K562 (cell line): ENCODE measurements at regions not wholly inside any gene's neighbourhood (a gene's known extent, or its start where the extent isn't known, plus 50 kb on each side); places are given as distances from the start of the nearest gene placed in this dataset.

ENCODE experiments used
- ATAC-seq: fragments of 200-7000 bp; cut with Tn5 transposase; 3 replicates; pipeline ENCODE4 v1.9.1; 2020; ENCODE audit warnings: moderate library complexity
- BruUV-seq: library from RNA; stranded (reverse); fragments of 400-500 nt; replicated peaks from 2 replicates; lab custom pipeline; 2021; lab: Mats Ljungman, UMichigan
- CTCF ChIA-PET: fragments of 300-600 bp; formaldehyde crosslinking; extraction: SDS; loops from one replicate; lab custom pipeline; 2021; ENCODE audit warnings: low intra/inter-chr PET ratio; lab: Yijun Ruan, JAX
- POLR2A ChIA-PET: fragments of 300-600, 350-650 bp; sonication (Branson Sonifier 250); formaldehyde crosslinking; extraction: SDS; loops from one replicate; lab custom pipeline; 2021; ENCODE audit warnings: antibody characterized with exemption, inconsistent platforms; lab: Yijun Ruan, JAX
- DNase-seq, 4 experiments: peaks; one replicate each; pipeline versions ENCODE4 v3.0.0 to v3.0.0-alpha.2; 2011 to 2018; ENCODE audit warnings: low spot score in 3 of 4, mixed read lengths in 3 of 4; ENCODE audit errors: extremely low read depth in 1 of 4
- FAIRE-seq: peaks from 2 replicates; lab custom pipeline; 2011; peaks lifted over from hg19 to GRCh38; lab: Jason Lieb, UNC
- H2AFZ ChIP-seq: 2 replicates; pipeline ENCODE4 v1.6.0; 2011; ENCODE audit warnings: low read depth, low read length, control low read depth, inconsistent platforms
- H3K27ac ChIP-seq: fragments of 200-600 bp; 3 replicates; pipeline ENCODE4 v1.8.0; 2011; ENCODE audit warnings: low read depth, mild to moderate bottlenecking, control low read depth, inconsistent platforms, low read length, moderate library complexity, mixed read lengths; ENCODE audit errors: extremely low read depth
- H3K27me3 ChIP-seq, 2 experiments: fragments of 300-600 bp in 1 of 2; 2 replicates in 1 of 2; 3 replicates in 1 of 2; pipeline versions ENCODE4 v1.6.0 to v1.8.0; 2011; ENCODE audit warnings: inconsistent platforms in 2 of 2, low read length in 2 of 2, mild to moderate bottlenecking in 1 of 2, mixed read lengths in 1 of 2, moderate library complexity in 1 of 2; ENCODE audit not compliant: control insufficient read depth in 2 of 2, insufficient read depth in 2 of 2
- H3K36me3 ChIP-seq: fragments of 300-600 bp; 3 replicates; pipeline ENCODE4 v1.8.0; 2011; ENCODE audit warnings: mild to moderate bottlenecking, low read length, inconsistent platforms; ENCODE audit not compliant: control insufficient read depth, insufficient read depth
- H3K4me1 ChIP-seq, 2 experiments: fragments of 200-600 bp in 1 of 2; replicated peaks in 1 of 2; 2 replicates in 1 of 2; 3 replicates in 1 of 2; pipeline versions ENCODE4 v1.5.1 to v1.8.0; 2011; ENCODE audit warnings: inconsistent platforms in 2 of 2, low read length in 2 of 2, mild to moderate bottlenecking in 1 of 2, mixed read lengths in 1 of 2, moderate library complexity in 1 of 2; ENCODE audit not compliant: control insufficient read depth in 2 of 2, insufficient read depth in 2 of 2
- H3K4me2 ChIP-seq: 2 replicates; pipeline ENCODE4 v1.6.1; 2011; ENCODE audit warnings: low read length, control low read depth, inconsistent platforms, mixed read lengths; ENCODE audit not compliant: insufficient read depth
- H3K4me3 ChIP-seq: fragments of 200-600 bp; sonication (generic), shearing (Covaris generic); 2 replicates; pipeline ENCODE4 v1.5.1; 2016; ENCODE audit warnings: control low read depth, inconsistent platforms
- H3K79me2 ChIP-seq: fragments of 200-600 bp; 3 replicates; pipeline ENCODE4 v1.8.0; 2011; ENCODE audit warnings: low read length, inconsistent platforms; ENCODE audit not compliant: control insufficient read depth, insufficient read depth
- H3K9ac ChIP-seq, 2 experiments: 2 replicates each; pipeline versions ENCODE4 v1.6.0 to v1.6.1; 2011; ENCODE audit warnings: low read depth in 2 of 2, low read length in 2 of 2, control low read depth in 1 of 2, inconsistent platforms in 1 of 2, mild to moderate bottlenecking in 1 of 2, mixed read lengths in 1 of 2; ENCODE audit not compliant: insufficient read depth in 1 of 2
- H3K9me1 ChIP-seq: one replicate; pipeline ENCODE4 v1.6.0; 2011; ENCODE audit warnings: inconsistent platforms, mild to moderate bottlenecking, low read length, moderate library complexity; ENCODE audit not compliant: control insufficient read depth, insufficient read depth
- H3K9me3 ChIP-seq: replicated peaks from 2 replicates; pipeline ENCODE4 v1.5.1; 2011; ENCODE audit warnings: low read depth, low read length, inconsistent platforms; ENCODE audit not compliant: control insufficient read depth, insufficient read depth
- H4K20me1 ChIP-seq: replicated peaks from 2 replicates; pipeline ENCODE4 v1.6.1; 2011; ENCODE audit warnings: low read length, inconsistent platforms, mixed read lengths; ENCODE audit not compliant: control insufficient read depth, insufficient read depth
- CHD4 ChIP-seq: fragments of 200-600 bp; sonication (generic); IDR thresholded peaks from 3 replicates; pipeline ENCODE4 v1.6.1; 2012; ENCODE audit warnings: low read depth, mild to moderate bottlenecking, mixed read lengths, low read length, inconsistent platforms; ENCODE audit not compliant: insufficient read depth, insufficient replicate concordance, poor library complexity, severe bottlenecking
- FOXM1 ChIP-seq, 2 experiments: fragments of 450-650 bp in 1 of 2; sonication (generic) in 1 of 2; formaldehyde crosslinking in 1 of 2; IDR thresholded peaks; 2 replicates each; pipeline versions ENCODE4 v1.6.1 to v1.9.0; 2017 to 2022; ENCODE audit warnings: low read depth in 2 of 2, mild to moderate bottlenecking in 2 of 2, missing genetic modification reagents in 1 of 2, moderate library complexity in 1 of 2
- GABPA ChIP-seq: fragments of 200-800 bp; sonication (Bioruptor generic); conservative IDR thresholded peaks from 2 replicates; pipeline ENCODE4 v1.6.1; 2016; ENCODE audit warnings: low read depth, missing genetic modification characterization, missing compliant biosample characterization
- HDAC3 ChIP-seq: fragments of 450-650 bp; IDR thresholded peaks from 2 replicates; pipeline ENCODE4 v1.6.1; 2018; ENCODE audit warnings: borderline replicate concordance, mild to moderate bottlenecking, moderate library complexity; ENCODE audit not compliant: partially characterized antibody
- HNRNPUL1 ChIP-seq: fragments of 200-400 bp; formaldehyde crosslinking; IDR thresholded peaks from 2 replicates; pipeline ENCODE4 v1.6.1; 2017; ENCODE audit warnings: low read length
- NUFIP1 ChIP-seq: fragments of 450-650 bp; IDR thresholded peaks from 2 replicates; pipeline ENCODE4 v1.6.1; 2018; ENCODE audit not compliant: partially characterized antibody
- PPARD ChIP-seq: fragments of 250-450 bp; sonication (Bioruptor Pico); IDR thresholded peaks from 2 replicates; pipeline ENCODE4 v1.8.0; 2022; ENCODE audit warnings: inconsistent platforms, mild to moderate bottlenecking, moderate library complexity
- ZBTB9 ChIP-seq: fragments of 450-650 bp; formaldehyde crosslinking; IDR thresholded peaks from 2 replicates; pipeline ENCODE4 v1.4.0; 2020; ENCODE audit warnings: mild to moderate bottlenecking, moderate library complexity
- ZHX1 ChIP-seq: fragments of 150-350 bp; conservative IDR thresholded peaks from 2 replicates; pipeline ENCODE4 v1.6.1; 2014; ENCODE audit warnings: low read length
- ZMIZ1 ChIP-seq, 2 experiments: fragments of 150-350 bp in 1 of 2; IDR thresholded peaks; 2 replicates each; pipeline ENCODE4 v1.6.1; 2012 to 2016; ENCODE audit warnings: low read depth in 2 of 2, low read length in 2 of 2, mild to moderate bottlenecking in 1 of 2, moderate library complexity in 1 of 2
- in situ Hi-C: fragments of 300-500 bp; cut with MboI; formaldehyde crosslinking; loops from 4 replicates; pipeline ENCODE4 v1.15.0; 2018; ENCODE audit warnings: inconsistent platforms, mixed read lengths
- intact Hi-C: fragments of 100-400 bp; cut with micrococcal nuclease; formaldehyde crosslinking; loops from 2 replicates; pipeline ENCODE4 v1.14.2; 2022

- H4K20me1 ChIP-seq, result no peaks in the 10 kb centered on the region
- in situ Hi-C loops, result no loop called here
- DNase-seq, result no peak
- H3K9me3 ChIP-seq, result no peaks in the 10 kb centered on the region
- no TSS peak for BruUV-seq
- no peak overlapping the region for H2AFZ ChIP-seq
- TF ChIP-seq ZBTB9 (CRISPR knock-in tag), result no peak
- no peak for TF ChIP-seq GABPA (tag)
- no peak for TF ChIP-seq ZHX1
- no peak for TF ChIP-seq HDAC3
- TF ChIP-seq PPARD, result no peak
- TF ChIP-seq HNRNPUL1, result no peak
- TF ChIP-seq CHD4, result no peak
- no peak for TF ChIP-seq FOXM1 (IDR thresholded peaks at IDR 0.05; ENCODE audit: low read depth)
- no peak for TF ChIP-seq FOXM1 (CRISPR knock-in tag; IDR thresholded peaks at IDR 0.05; ENCODE audit: low read depth)
- no peak for TF ChIP-seq NUFIP1
- no peak for TF ChIP-seq ZMIZ1 (IDR thresholded peaks at IDR 0.05; ENCODE audit: low read depth in 2 of 2, low read length in 2 of 2)
- H3K4me2 ChIP-seq, result no peak overlapping the region
- ChIA-PET POLR2A (no interaction called here), CTCF (no interaction called here)
- ATAC-seq, result no peak
- no peak for FAIRE-seq
- no peaks in the 10 kb centered on the region for H3K79me2 ChIP-seq
- no peaks in the 10 kb centered on the region for H3K9me1 ChIP-seq
- no peaks in the 10 kb centered on the region for H3K4me1 ChIP-seq
- no peak overlapping the region for H3K4me3 ChIP-seq
- no peaks in the 10 kb centered on the region for H3K27me3 ChIP-seq
- H3K27ac ChIP-seq, result no peak overlapping the region
- H3K9ac ChIP-seq, result no peak overlapping the region
- no peaks in the 10 kb centered on the region for H3K36me3 ChIP-seq
- intact Hi-C loops, result no loop called here
Measured at GRCh38 chr1:105073660-105074059, 1324.0 kb downstream of the AMY1C start.
